HG03432 (cell line): ENCODE measurements at regions not wholly inside any gene's neighbourhood (a gene's known extent, or its start where the extent isn't known, plus 50 kb on each side); places are given as distances from the start of the nearest gene placed in this dataset.
"Not testable (repeated sequence)": the region's sequence is repeated elsewhere in the genome, so short reads cannot be mapped to it uniquely, and the experiment has no call there.

Source experiments
- ATAC-seq: cut with Tn5 transposase; IDR thresholded peaks from one replicate; pipeline ENCODE4 v1.9.1; 2021; ENCODE audit warnings: mild to moderate bottlenecking, moderate library complexity; ENCODE audit not compliant: unreplicated experiment

- no peak for ATAC-seq
Measured at GRCh38 chr13:86840250-86841191, 830.6 kb upstream of the SLITRK5 start.

- ATAC-seq = no peak
Measured at GRCh38 chr13:86841264-86841663, 829.9 kb upstream of the SLITRK5 start.

- ATAC-seq = no peak
Measured at GRCh38 chr13:86846501-86846900, 824.7 kb upstream of the SLITRK5 start.

- no peak for ATAC-seq
Measured at GRCh38 chr13:86848716-86849115, 822.5 kb upstream of the SLITRK5 start.

- no peak for ATAC-seq
Measured at GRCh38 chr13:86856991-86857390, 814.2 kb upstream of the SLITRK5 start.

GRCh38 chr13:86858216-86858615, 813.0 kb upstream of the SLITRK5 start:
- no peak for ATAC-seq

- ATAC-seq = no peak
Measured at GRCh38 chr13:86862137-86862536, 809.0 kb upstream of the SLITRK5 start.

- no peak for ATAC-seq
Measured at GRCh38 chr13:86864376-86864775, 806.8 kb upstream of the SLITRK5 start.

- no peak for ATAC-seq
Measured at GRCh38 chr13:86870444-86870843, 800.7 kb upstream of the SLITRK5 start.

GRCh38 chr13:86877441-86877840, 793.7 kb upstream of the SLITRK5 start:
- ATAC-seq = no peak

GRCh38 chr13:86878781-86879180, 792.4 kb upstream of the SLITRK5 start:
- ATAC-seq = no peak

GRCh38 chr13:86881390-86881789, 789.8 kb upstream of the SLITRK5 start:
- ATAC-seq = no peak

- no peak for ATAC-seq
Measured at GRCh38 chr13:86882107-86882506, 789.1 kb upstream of the SLITRK5 start.

GRCh38 chr13:86882835-86883234, 788.3 kb upstream of the SLITRK5 start:
- no peak for ATAC-seq

GRCh38 chr13:86892330-86892729, 778.8 kb upstream of the SLITRK5 start:
- no peak for ATAC-seq

- no peak for ATAC-seq
Measured at GRCh38 chr13:86900906-86901305, 770.3 kb upstream of the SLITRK5 start.

GRCh38 chr13:86906127-86906874, 764.9 kb upstream of the SLITRK5 start:
- ATAC-seq = no peak

GRCh38 chr13:86907156-86907555, 764.0 kb upstream of the SLITRK5 start:
- no peak for ATAC-seq

- ATAC-seq = no peak
Measured at GRCh38 chr13:86909318-86909717, 761.9 kb upstream of the SLITRK5 start.

- no peak for ATAC-seq
Measured at GRCh38 chr13:86914757-86915156, 756.4 kb upstream of the SLITRK5 start.

- ATAC-seq = not testable (repeated sequence)
Measured at GRCh38 chr13:86917438-86917837, 753.7 kb upstream of the SLITRK5 start.

- no peak for ATAC-seq
Measured at GRCh38 chr13:86918682-86919081, 752.5 kb upstream of the SLITRK5 start.
